ENCODE measurements at regions not wholly inside any gene's neighbourhood (a gene's known extent, or its start where the extent isn't known, plus 50 kb on each side); places are given as distances from the start of the nearest gene placed in this dataset.

GRCh38 chr13:70894258-70894657, 786.0 kb upstream of the KLHL1 start:
- ATAC-seq (no peak), DNase-seq (no peak)
- no peaks in the 10 kb centered on the region for H3K27me3 ChIP-seq (ENCODE audit: control insufficient read depth, insufficient read depth)
- H3K4me1 ChIP-seq (ENCODE audit: control insufficient read depth, insufficient read depth, low read length), result no peaks in the 10 kb centered on the region
- no peaks in the 10 kb centered on the region for H3K9me3 ChIP-seq (ENCODE audit: control insufficient read depth, low read length)
- H3K4me3 ChIP-seq (ENCODE audit: low read length), result no peak overlapping the region
- H3K27ac ChIP-seq (ENCODE audit: low read length), result no peak overlapping the region
- WGBS, result 67% methylated on average over 1 of the region's 1 CpG
- intact Hi-C loops (cut with DNase I), result no loop called here

GRCh38 chr13:70893832-70894231, 785.6 kb upstream of the KLHL1 start:
- H3K9me3 ChIP-seq (ENCODE audit: control insufficient read depth, low read length), result no peaks in the 10 kb centered on the region
- H3K27me3 ChIP-seq (ENCODE audit: control insufficient read depth, insufficient read depth), result no peaks in the 10 kb centered on the region
- ATAC-seq, result no peak
- intact Hi-C loops (cut with DNase I), result no loop called here
- H3K4me1 ChIP-seq (ENCODE audit: control insufficient read depth, insufficient read depth, low read length), result no peaks in the 10 kb centered on the region
- H3K4me3 ChIP-seq (ENCODE audit: low read length), result no peak overlapping the region
- 72% methylated on average over 1 of the region's 1 CpG for WGBS
- no peak overlapping the region for H3K27ac ChIP-seq (ENCODE audit: low read length)
- DNase-seq, result no peak

- Histone ChIP-seq H3K27me3 (ENCODE audit: control insufficient read depth, insufficient read depth) (no peaks in the 10 kb centered on the region), H3K4me3 (ENCODE audit: low read length) (no peak overlapping the region), H3K9me3 (ENCODE audit: control insufficient read depth, low read length) (no peaks in the 10 kb centered on the region), H3K4me1 (ENCODE audit: control insufficient read depth, insufficient read depth, low read length) (no peaks in the 10 kb centered on the region), H3K27ac (ENCODE audit: low read length) (no peak overlapping the region)
- DNase-seq (no peak), ATAC-seq (no peak)
- intact Hi-C loops (cut with DNase I), result no loop called here
Measured at GRCh38 chr13:70890289-70890688, 782.0 kb upstream of the KLHL1 start.

GRCh38 chr13:70889163-70889562, 780.9 kb upstream of the KLHL1 start:
- Histone ChIP-seq H3K27me3 (ENCODE audit: control insufficient read depth, insufficient read depth) (no peaks in the 10 kb centered on the region), H3K9me3 (ENCODE audit: control insufficient read depth, low read length) (no peaks in the 10 kb centered on the region), H3K4me3 (ENCODE audit: low read length) (no peak overlapping the region), H3K27ac (ENCODE audit: low read length) (no peak overlapping the region), H3K4me1 (ENCODE audit: control insufficient read depth, insufficient read depth, low read length) (no peaks in the 10 kb centered on the region)
- no peak for DNase-seq
- intact Hi-C loops (cut with DNase I), result no loop called here
- WGBS, result 85% methylated on average over 5 of the region's 5 CpGs
- no peak for ATAC-seq

GRCh38 chr13:70884196-70884595, 775.9 kb upstream of the KLHL1 start:
- intact Hi-C loops (cut with DNase I), result no loop called here
- no peak overlapping the region for H3K4me3 ChIP-seq (ENCODE audit: low read length)
- H3K27me3 ChIP-seq (ENCODE audit: control insufficient read depth, insufficient read depth), result no peaks in the 10 kb centered on the region
- DNase-seq, result no peak
- no peak for ATAC-seq
- WGBS, result 56% methylated on average over 2 of the region's 2 CpGs
- H3K9me3 ChIP-seq (ENCODE audit: control insufficient read depth, low read length), result no peaks in the 10 kb centered on the region
- H3K27ac ChIP-seq (ENCODE audit: low read length), result no peak overlapping the region
- H3K4me1 ChIP-seq (ENCODE audit: control insufficient read depth, insufficient read depth, low read length), result no peaks in the 10 kb centered on the region

- ATAC-seq (no peak), DNase-seq (no peak)
Measured at GRCh38 chr13:70874636-70875035, 766.4 kb upstream of the KLHL1 start.

GRCh38 chr13:70864731-70865130, 756.5 kb upstream of the KLHL1 start:
- WGBS, result 81% methylated on average over 2 of the region's 2 CpGs

More at GRCh38 chr13:70874636-70875035, 766.4 kb upstream of the KLHL1 start:
- H3K27me3 ChIP-seq (ENCODE audit: control insufficient read depth, insufficient read depth), result no peaks in the 10 kb centered on the region
- no peak overlapping the region for H3K4me3 ChIP-seq (ENCODE audit: low read length)
- no peaks in the 10 kb centered on the region for H3K4me1 ChIP-seq (ENCODE audit: control insufficient read depth, insufficient read depth, low read length)
- WGBS, result 65% methylated on average over 3 of the region's 3 CpGs
- H3K9me3 ChIP-seq (ENCODE audit: control insufficient read depth, low read length), result no peaks in the 10 kb centered on the region
- H3K27ac ChIP-seq (ENCODE audit: low read length), result no peak overlapping the region
- intact Hi-C loops (cut with DNase I), result no loop called here

GRCh38 chr13:70856711-70857110, 748.5 kb upstream of the KLHL1 start:
- Histone ChIP-seq H3K4me1 (ENCODE audit: control insufficient read depth, insufficient read depth, low read length) (no peaks in the 10 kb centered on the region), H3K9me3 (ENCODE audit: control insufficient read depth, low read length) (peaks cover 2% of the 10 kb centered on the region), H3K27ac (ENCODE audit: low read length) (no peak overlapping the region), H3K27me3 (ENCODE audit: control insufficient read depth, insufficient read depth) (no peaks in the 10 kb centered on the region), H3K4me3 (ENCODE audit: low read length) (no peak overlapping the region)
- intact Hi-C loops (cut with DNase I), result no loop called here
- no peak for ATAC-seq
- DNase-seq, result peak in 1 of 3 donors; percentile 6
- 68% methylated on average over 3 of the region's 3 CpGs for WGBS

More at GRCh38 chr13:70864731-70865130, 756.5 kb upstream of the KLHL1 start:
- ATAC-seq, result no peak
- Histone ChIP-seq H3K9me3 (ENCODE audit: control insufficient read depth, low read length) (peaks cover 2% of the 10 kb centered on the region), H3K27me3 (ENCODE audit: control insufficient read depth, insufficient read depth) (no peaks in the 10 kb centered on the region), H3K4me3 (ENCODE audit: low read length) (no peak overlapping the region), H3K27ac (ENCODE audit: low read length) (no peak overlapping the region), H3K4me1 (ENCODE audit: control insufficient read depth, insufficient read depth, low read length) (no peaks in the 10 kb centered on the region)
- intact Hi-C loops (cut with DNase I), result no loop called here
- no peak for DNase-seq

- Histone ChIP-seq H3K27me3 (ENCODE audit: control insufficient read depth, insufficient read depth) (no peaks in the 10 kb centered on the region), H3K9me3 (ENCODE audit: control insufficient read depth, low read length) (peaks cover 2% of the 10 kb centered on the region), H3K4me1 (ENCODE audit: control insufficient read depth, insufficient read depth, low read length) (no peaks in the 10 kb centered on the region), H3K4me3 (ENCODE audit: low read length) (no peak overlapping the region), H3K27ac (ENCODE audit: low read length) (no peak overlapping the region)
- ATAC-seq, result no peak
- no peak for DNase-seq
- 84% methylated on average over 2 of the region's 2 CpGs for WGBS
- intact Hi-C loops (cut with DNase I), result no loop called here
Measured at GRCh38 chr13:70856025-70856424, 747.8 kb upstream of the KLHL1 start.

- DNase-seq (no peak), ATAC-seq (no peak)
- H3K27me3 ChIP-seq (ENCODE audit: control insufficient read depth, insufficient read depth), result no peaks in the 10 kb centered on the region
- intact Hi-C loops (cut with DNase I), result no loop called here
- WGBS, result 62% methylated on average over 4 of the region's 4 CpGs
- no peaks in the 10 kb centered on the region for H3K9me3 ChIP-seq (ENCODE audit: control insufficient read depth, low read length)
- H3K4me1 ChIP-seq (ENCODE audit: control insufficient read depth, insufficient read depth, low read length), result no peaks in the 10 kb centered on the region
- no peak overlapping the region for H3K27ac ChIP-seq (ENCODE audit: low read length)
- H3K4me3 ChIP-seq (ENCODE audit: low read length), result no peak overlapping the region
Measured at GRCh38 chr13:70849222-70849621, 741.0 kb upstream of the KLHL1 start.

- no peak overlapping the region for H3K27ac ChIP-seq (ENCODE audit: low read length)
- H3K4me3 ChIP-seq (ENCODE audit: low read length), result no peak overlapping the region
- WGBS, result 86% methylated on average over 7 of the region's 7 CpGs
- H3K4me1 ChIP-seq (ENCODE audit: control insufficient read depth, insufficient read depth, low read length), result no peaks in the 10 kb centered on the region
- ATAC-seq, result no peak
- H3K9me3 ChIP-seq (ENCODE audit: control insufficient read depth, low read length), result no peaks in the 10 kb centered on the region
- DNase-seq, result peak in 1 of 3 donors; percentile 37
- intact Hi-C loops (cut with DNase I), result no loop called here
- no peaks in the 10 kb centered on the region for H3K27me3 ChIP-seq (ENCODE audit: control insufficient read depth, insufficient read depth)
Measured at GRCh38 chr13:70844391-70845108, 736.3 kb upstream of the KLHL1 start.

Measured in right cardiac atrium (tissue), 5 donors.